Transverse colon (tissue), 4 donors: ENCODE measurements at regions not wholly inside any gene's neighbourhood (a gene's known extent, or its start where the extent isn't known, plus 50 kb on each side); places are given as distances from the start of the nearest gene placed in this dataset.

Experiments
- DNase-seq: peaks from one replicate; pipeline ENCODE4 v3.0.0-alpha.2; 2019
- H3K27ac ChIP-seq, 4 donors: fragments of 200-600 bp; sonication (generic); 2 replicates each; pipeline ENCODE4 v1.5.1; 2016 to 2018; ENCODE audit warnings: inconsistent platforms in 4 of 4
- H3K27me3 ChIP-seq: fragments of 200-600 bp; sonication (generic); 2 replicates; pipeline ENCODE4 v1.5.1; 2017; ENCODE audit warnings: inconsistent platforms
- H3K36me3 ChIP-seq, 4 donors: fragments of 200-600 bp; sonication (generic); 2 replicates each; pipeline ENCODE4 v1.5.1; 2017 to 2019; ENCODE audit warnings: inconsistent platforms in 4 of 4
- H3K4me1 ChIP-seq, 4 donors: fragments of 200-600 bp; sonication (generic); 2 replicates each; pipeline ENCODE4 v1.5.1; 2017 to 2020; ENCODE audit warnings: inconsistent platforms in 4 of 4
- H3K4me3 ChIP-seq, 4 donors: fragments of 200-600 bp; sonication (generic); 1 replicate in 1 of 4; 2 replicates in 3 of 4; pipeline versions ENCODE4 v1.5.1 to v1.6.1; 2017 to 2019; ENCODE audit warnings: inconsistent platforms in 4 of 4
- H3K9me3 ChIP-seq, 2 donors: fragments of 200-600 bp; sonication (generic); 2 replicates each; pipeline ENCODE4 v1.5.1; 2017 to 2019; ENCODE audit warnings: inconsistent platforms in 2 of 2
- CTCF ChIP-seq, 5 experiments: fragments of 200-600 bp in 3 of 5; fragments of 450-650 bp in 2 of 5; sonication (generic) in 3 of 5; IDR thresholded peaks; 1 replicate in 2 of 5; 2 replicates in 3 of 5; pipeline ENCODE4 v1.5.1; 2016 to 2017; ENCODE audit warnings: antibody characterized with exemption in 5 of 5, inconsistent platforms in 3 of 5, mild to moderate bottlenecking in 2 of 5, moderate library complexity in 1 of 5
- EP300 ChIP-seq: sonication (generic); formaldehyde crosslinking; IDR thresholded peaks from one replicate; pipeline ENCODE4 v1.6.1; 2017; ENCODE audit warnings: antibody characterized with exemption, low read depth
- POLR2A ChIP-seq: fragments of 450-650 bp; IDR thresholded peaks from one replicate; pipeline ENCODE4 v1.6.1; 2016; ENCODE audit warnings: antibody characterized with exemption, mild to moderate bottlenecking, moderate library complexity
- POLR2AphosphoS5 ChIP-seq, 3 donors: sonication (generic); formaldehyde crosslinking; IDR thresholded peaks; one replicate each; pipeline ENCODE4 v1.6.1; 2016; ENCODE audit warnings: antibody characterized with exemption in 3 of 3
- WGBS, 2 donors: methylation state at CpG; one replicate each; pipeline ENCODE4 v1.1.5; 2018; ENCODE audit warnings: low coverage in 1 of 2; 5-methylcytosine and 5-hydroxymethylcytosine counted together
- in situ Hi-C, 4 donors: fragments of 200-750 bp; cut with MboI; loops; one replicate each; pipeline versions ENCODE4 v1.15.0 to v1.15.1; 2017; ENCODE audit warnings: low sequenced_read_pairs in 3 of 4, low pct_ligation_motif_present in 1 of 4, low pct_unique_long_range_greater_than_20kb in 1 of 4
- intact Hi-C: fragments of 100-400 bp; cut with DNase I; formaldehyde crosslinking; loops from one replicate; pipeline ENCODE4 v1.15.1; 2023; ENCODE audit warnings: low total_unique reads

- intact Hi-C loops: no loop called here
- in situ Hi-C loops: no loop called here
These were observed 1295.1 kb upstream of the C9orf72 start for GRCh38 chr9:28868228-28868990.

GRCh38 chr9:28882529-28882928, 1309.2 kb upstream of the C9orf72 start:
- H3K4me1 ChIP-seq: no peaks in the 10 kb centered on the region
- in situ Hi-C loops: no loop called here
- 9 to 27% methylated on average over 1 of the region's 1 CpG for WGBS, 2 donors
- H3K36me3 ChIP-seq: no peaks in the 10 kb centered on the region
- H3K27me3 ChIP-seq: no peaks in the 10 kb centered on the region
- H3K9me3 ChIP-seq: no peaks in the 10 kb centered on the region
- TF ChIP-seq CTCF (IDR thresholded peaks at IDR 0.05) (no peak), POLR2AphosphoS5 (IDR thresholded peaks at IDR 0.05) (no peak), EP300 (no peak)
- no peak overlapping the region for H3K4me3 ChIP-seq
- intact Hi-C loops: no loop called here
- no peak for DNase-seq
- H3K27ac ChIP-seq: no peak overlapping the region

More at GRCh38 chr9:28868228-28868990, 1295.1 kb upstream of the C9orf72 start:
- no peak for TF ChIP-seq EP300
- TF ChIP-seq POLR2AphosphoS5 (IDR thresholded peaks at IDR 0.05): no peak
- no peak for TF ChIP-seq CTCF (IDR thresholded peaks at IDR 0.05)
- TF ChIP-seq POLR2A: no peak
- DNase-seq: no peak
- WGBS, 2 donors: 78 to 82% methylated on average over 2 of the region's 2 CpGs
- H3K27me3 ChIP-seq: no peaks in the 10 kb centered on the region
- no peaks in the 10 kb centered on the region for H3K36me3 ChIP-seq
- H3K9me3 ChIP-seq: no peaks in the 10 kb centered on the region
- H3K27ac ChIP-seq: no peak overlapping the region
- no peaks in the 10 kb centered on the region for H3K4me1 ChIP-seq
- H3K4me3 ChIP-seq: no peak overlapping the region

- 17 to 24% methylated on average over 5 of the region's 5 CpGs for WGBS, 2 donors
- Histone ChIP-seq H3K27me3 (no peaks in the 10 kb centered on the region), H3K27ac (no peak overlapping the region), H3K4me3 (no peak overlapping the region), H3K4me1 (no peaks in the 10 kb centered on the region), H3K9me3 (no peaks in the 10 kb centered on the region), H3K36me3 (no peaks in the 10 kb centered on the region)
- DNase-seq: no peak
- in situ Hi-C loops (no loop called here), intact Hi-C loops (no loop called here)
- no peak for TF ChIP-seq POLR2A
- no peak for TF ChIP-seq EP300
- TF ChIP-seq POLR2AphosphoS5 (IDR thresholded peaks at IDR 0.05): no peak
- no peak for TF ChIP-seq CTCF (IDR thresholded peaks at IDR 0.05)
These were observed 1310.0 kb upstream of the C9orf72 start for GRCh38 chr9:28883234-28883633.

- Histone ChIP-seq H3K27me3 (no peaks in the 10 kb centered on the region), H3K4me3 (no peak overlapping the region), H3K27ac (no peak overlapping the region), H3K36me3 (no peaks in the 10 kb centered on the region), H3K4me1 (no peaks in the 10 kb centered on the region), H3K9me3 (no peaks in the 10 kb centered on the region)
- intact Hi-C loops: no loop called here
- no peak for DNase-seq
- in situ Hi-C loops: no loop called here
- TF ChIP-seq POLR2A: no peak
- no peak for TF ChIP-seq POLR2AphosphoS5 (IDR thresholded peaks at IDR 0.05)
- TF ChIP-seq CTCF (IDR thresholded peaks at IDR 0.05): no peak
- 53 to 78% methylated on average over 2 of the region's 2 CpGs for WGBS, 2 donors
These were observed 1314.1 kb upstream of the C9orf72 start for GRCh38 chr9:28887188-28887884.
